Hepatocyte (in vitro differentiated cells): ENCODE measurements at regions not wholly inside any gene's neighbourhood (a gene's known extent, or its start where the extent isn't known, plus 50 kb on each side); places are given as distances from the start of the nearest gene placed in this dataset.

Experiments
- DNase-seq: peaks from one replicate; pipeline ENCODE4 v3.0.0-alpha.2; 2016; ENCODE audit warnings: low spot score
- H2AFZ ChIP-seq: fragments of 200-600 bp; sonication (generic); 2 replicates; pipeline ENCODE4 v1.6.0; 2016; ENCODE audit warnings: antibody characterized with exemption, mild to moderate bottlenecking
- H3K27ac ChIP-seq: fragments of 200-600 bp; sonication (generic); 2 replicates; pipeline ENCODE4 v1.5.1; 2016; ENCODE audit warnings: mild to moderate bottlenecking
- H3K27me3 ChIP-seq: fragments of 200-600 bp; sonication (generic); 2 replicates; pipeline ENCODE4 v1.6.1; 2016
- H3K36me3 ChIP-seq: fragments of 200-600 bp; sonication (generic); replicated peaks from 2 replicates; pipeline ENCODE4 v1.5.1; 2016; ENCODE audit warnings: low read depth; ENCODE audit not compliant: insufficient read depth
- H3K4me1 ChIP-seq: fragments of 200-600 bp; sonication (generic); 2 replicates; pipeline ENCODE4 v1.5.1; 2016; ENCODE audit warnings: mild to moderate bottlenecking, moderate library complexity; ENCODE audit not compliant: insufficient read depth
- H3K4me2 ChIP-seq: fragments of 200-600 bp; sonication (generic); 2 replicates; pipeline ENCODE4 v1.6.0; 2016
- H3K4me3 ChIP-seq: fragments of 200-600 bp; sonication (generic); 2 replicates; pipeline ENCODE4 v1.5.1; 2016; ENCODE audit warnings: mild to moderate bottlenecking
- H3K79me2 ChIP-seq: fragments of 200-600 bp; sonication (generic); 2 replicates; pipeline ENCODE4 v1.6.0; 2017; ENCODE audit warnings: mild to moderate bottlenecking
- H3K9me2 ChIP-seq: fragments of 200-600 bp; sonication (generic); replicated peaks from 2 replicates; pipeline ENCODE4 v1.6.0; 2017; ENCODE audit warnings: mild to moderate bottlenecking; ENCODE audit not compliant: insufficient read depth
- H3K9me3 ChIP-seq: fragments of 200-600 bp; sonication (generic); 2 replicates; pipeline ENCODE4 v1.5.1; 2016; ENCODE audit warnings: low read depth, mild to moderate bottlenecking
- H4K20me1 ChIP-seq: fragments of 200-600 bp; sonication (generic); 2 replicates; pipeline ENCODE4 v1.6.0; 2016; ENCODE audit warnings: mild to moderate bottlenecking; ENCODE audit not compliant: insufficient read depth, poor library complexity, severe bottlenecking
- EZH2 ChIP-seq: fragments of 200-600 bp; sonication (generic); IDR thresholded peaks from 2 replicates; pipeline ENCODE4 v1.6.1; 2016; ENCODE audit warnings: antibody characterized with exemption, mild to moderate bottlenecking, borderline replicate concordance
- EZH2phosphoT487 ChIP-seq: fragments of 200-600 bp; sonication (generic); IDR thresholded peaks from one replicate; pipeline ENCODE4 v1.6.1; 2018; ENCODE audit warnings: antibody characterized with exemption, mild to moderate bottlenecking, low read depth, moderate library complexity; ENCODE audit not compliant: unreplicated experiment, severe bottlenecking
- WGBS: methylation state at CpG from one replicate; pipeline ENCODE4 v1.1.6; 2016; ENCODE audit warnings: low lambda C conversion rate; ENCODE audit errors: missing lambda C conversion rate; 5-methylcytosine and 5-hydroxymethylcytosine counted together
- TF ChIP-seq, protein P1 (sequence below): fragments of 200-600 bp; sonication (generic); IDR thresholded peaks from 2 replicates; pipeline ENCODE4 v1.5.1; 2016; ENCODE audit warnings: antibody characterized with exemption, mild to moderate bottlenecking; ENCODE audit not compliant: poor library complexity

DNA sequence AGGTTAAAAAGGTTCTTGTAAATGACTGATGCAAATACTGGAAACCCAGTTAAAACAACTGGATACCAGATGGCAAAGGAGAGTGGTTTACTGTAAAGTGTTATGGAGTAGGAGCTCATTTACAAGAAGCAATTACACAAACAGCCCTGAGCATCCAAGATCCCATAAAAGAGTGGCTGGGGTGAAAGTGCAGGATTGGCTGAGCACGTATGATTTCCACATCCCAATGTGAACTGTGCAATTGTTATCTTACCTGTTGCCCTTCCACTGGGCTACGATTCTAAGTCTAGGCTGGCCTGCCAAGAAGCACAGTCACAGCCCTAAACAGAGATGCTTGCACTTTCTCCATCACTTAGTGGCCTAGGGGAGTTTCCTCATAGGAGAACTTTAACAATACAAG lies 277.6 kb upstream of the RUNX1 start:
- Histone ChIP-seq H3K36me3 (no peaks in the 10 kb centered on the region), H2AFZ (no peak overlapping the region), H3K9me2 (no peaks in the 10 kb centered on the region), H3K27ac (peak overlapping the region; percentile 83), H3K4me1 (peaks cover 39% of the 10 kb centered on the region), H3K79me2 (no peaks in the 10 kb centered on the region), H3K9me3 (no peaks in the 10 kb centered on the region), H3K4me2 (no peak overlapping the region), H4K20me1 (no peaks in the 10 kb centered on the region), H3K4me3 (no peak overlapping the region), H3K27me3 (no peaks in the 10 kb centered on the region)
- DNase-seq = peak; percentile 19
- TF ChIP-seq EZH2 (no peak), EZH2phosphoT487 (no peak)
- TF ChIP-seq, protein P1, sequence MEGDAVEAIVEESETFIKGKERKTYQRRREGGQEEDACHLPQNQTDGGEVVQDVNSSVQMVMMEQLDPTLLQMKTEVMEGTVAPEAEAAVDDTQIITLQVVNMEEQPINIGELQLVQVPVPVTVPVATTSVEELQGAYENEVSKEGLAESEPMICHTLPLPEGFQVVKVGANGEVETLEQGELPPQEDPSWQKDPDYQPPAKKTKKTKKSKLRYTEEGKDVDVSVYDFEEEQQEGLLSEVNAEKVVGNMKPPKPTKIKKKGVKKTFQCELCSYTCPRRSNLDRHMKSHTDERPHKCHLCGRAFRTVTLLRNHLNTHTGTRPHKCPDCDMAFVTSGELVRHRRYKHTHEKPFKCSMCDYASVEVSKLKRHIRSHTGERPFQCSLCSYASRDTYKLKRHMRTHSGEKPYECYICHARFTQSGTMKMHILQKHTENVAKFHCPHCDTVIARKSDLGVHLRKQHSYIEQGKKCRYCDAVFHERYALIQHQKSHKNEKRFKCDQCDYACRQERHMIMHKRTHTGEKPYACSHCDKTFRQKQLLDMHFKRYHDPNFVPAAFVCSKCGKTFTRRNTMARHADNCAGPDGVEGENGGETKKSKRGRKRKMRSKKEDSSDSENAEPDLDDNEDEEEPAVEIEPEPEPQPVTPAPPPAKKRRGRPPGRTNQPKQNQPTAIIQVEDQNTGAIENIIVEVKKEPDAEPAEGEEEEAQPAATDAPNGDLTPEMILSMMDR = no peak
- WGBS = 40% methylated on average over 2 of the region's 2 CpGs

DNA sequence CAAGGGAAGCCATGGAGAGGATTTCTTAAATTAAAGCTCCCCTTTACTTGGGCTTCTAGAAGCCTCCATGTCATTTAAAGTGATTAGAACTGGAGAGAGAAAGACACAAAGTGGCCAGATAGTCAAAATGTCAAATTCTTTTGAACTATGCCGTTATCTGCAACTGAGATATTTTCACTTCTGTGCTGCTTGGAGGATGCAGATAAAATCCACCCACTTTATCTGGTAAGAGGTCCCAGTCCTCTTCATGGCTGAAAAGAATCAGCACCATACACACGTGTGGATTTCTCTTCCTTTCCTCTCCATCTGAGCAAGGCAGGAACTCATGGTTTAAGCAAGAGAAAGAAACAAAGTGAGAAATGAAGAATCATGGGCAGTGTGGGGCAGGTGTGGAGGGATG lies 276.9 kb upstream of the RUNX1 start:
- no peaks in the 10 kb centered on the region for H3K79me2 ChIP-seq
- no peak overlapping the region for H3K4me3 ChIP-seq
- peak overlapping the region; percentile 83 for H3K27ac ChIP-seq
- peaks cover 39% of the 10 kb centered on the region for H3K4me1 ChIP-seq
- no peaks in the 10 kb centered on the region for H3K36me3 ChIP-seq
- H3K9me3 ChIP-seq = no peaks in the 10 kb centered on the region
- no peaks in the 10 kb centered on the region for H4K20me1 ChIP-seq
- TF ChIP-seq EZH2 (no peak), EZH2phosphoT487 (no peak)
- TF ChIP-seq, protein P1 = no peak
- no peak overlapping the region for H2AFZ ChIP-seq
- H3K9me2 ChIP-seq = no peaks in the 10 kb centered on the region
- 31% methylated on average over 2 of the region's 2 CpGs for WGBS
- H3K4me2 ChIP-seq = no peak overlapping the region
- no peaks in the 10 kb centered on the region for H3K27me3 ChIP-seq
- no peak for DNase-seq

DNA sequence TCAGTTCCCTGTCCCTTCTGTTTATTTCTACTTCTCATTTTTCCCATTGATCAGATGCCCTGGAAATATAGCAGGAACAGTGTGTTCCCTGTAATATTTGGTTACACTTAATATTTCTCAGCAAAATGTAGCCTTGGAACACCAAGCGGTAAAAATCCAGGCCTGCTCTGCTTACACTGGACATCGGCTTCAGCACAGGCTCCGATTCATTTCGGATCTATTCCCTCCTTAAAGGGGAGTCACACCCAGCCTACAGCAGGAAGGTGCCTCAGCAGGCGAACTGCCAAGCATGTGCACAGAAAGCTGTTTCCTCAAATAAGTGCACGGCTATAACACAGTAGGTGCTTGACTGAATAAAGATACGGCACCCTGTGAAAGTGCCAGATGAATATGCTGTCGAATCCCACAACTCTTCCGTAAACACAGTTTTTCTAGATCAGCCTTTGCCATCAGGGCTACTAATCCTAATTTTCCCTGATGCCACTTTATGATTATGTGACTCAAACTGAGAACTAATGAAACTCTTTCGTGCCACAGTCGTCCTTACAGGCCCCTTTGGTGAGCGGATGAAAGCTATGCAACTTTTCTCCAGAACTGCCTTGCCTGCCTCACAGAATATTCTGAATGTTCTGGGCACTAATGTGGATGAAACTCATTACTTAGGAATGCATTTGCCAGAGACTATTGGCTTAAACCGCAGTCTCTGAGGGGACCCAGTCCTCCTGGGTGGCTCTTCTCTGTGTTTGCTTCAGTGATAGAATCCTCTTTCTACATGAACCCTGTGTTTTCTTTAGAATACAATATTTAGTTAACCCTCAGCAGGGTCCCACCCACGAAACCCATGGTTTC lies 275.5 kb upstream of the RUNX1 start:
- Histone ChIP-seq H3K4me1 (peaks cover 29% of the 10 kb centered on the region), H3K4me3 (no peak overlapping the region), H2AFZ (no peak overlapping the region), H3K9me2 (no peaks in the 10 kb centered on the region), H3K9me3 (no peaks in the 10 kb centered on the region), H3K27me3 (no peaks in the 10 kb centered on the region), H3K36me3 (no peaks in the 10 kb centered on the region), H4K20me1 (no peaks in the 10 kb centered on the region), H3K79me2 (no peaks in the 10 kb centered on the region), H3K27ac (peak overlapping the region; percentile 83), H3K4me2 (peak overlapping the region; percentile 34)
- peak; percentile 28 for DNase-seq
- no peak for TF ChIP-seq EZH2phosphoT487
- TF ChIP-seq EZH2 = no peak
- TF ChIP-seq, protein P1 = no peak
- 66% methylated on average over 14 of the region's 14 CpGs for WGBS
